ENCODE measurements at regions not wholly inside any gene's neighbourhood (a gene's known extent, or its start where the extent isn't known, plus 50 kb on each side); places are given as distances from the start of the nearest gene placed in this dataset.
"Not testable (repeated sequence)": the region's sequence is repeated elsewhere in the genome, so short reads cannot be mapped to it uniquely, and the experiment has no call there.

DNA sequence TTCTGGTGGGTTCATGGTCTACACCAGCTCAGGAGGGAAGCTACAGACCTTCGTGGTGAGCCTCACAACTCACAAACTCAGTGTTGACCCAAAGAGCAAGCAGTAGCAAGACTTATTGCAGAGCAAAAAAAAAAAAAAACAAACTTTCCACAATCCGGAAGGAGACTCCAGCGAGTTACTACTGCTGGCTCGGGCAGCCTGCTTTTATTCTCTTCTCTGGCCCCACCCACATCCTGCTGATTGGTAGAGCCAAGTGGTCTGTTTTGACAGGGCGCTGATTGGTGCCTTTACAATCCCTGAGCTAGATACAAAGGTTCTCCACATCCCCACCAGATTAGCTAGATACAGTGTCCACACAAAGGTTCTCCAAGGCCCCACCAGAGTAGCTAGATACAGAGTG lies 135.6 kb upstream of the TMEM170B start:
- TF ChIP-seq CTCF (IDR thresholded peaks at IDR 0.05; ENCODE audit: insufficient read depth, low read length, poor library complexity, severe bottlenecking); EZH2phosphoT487 (conservative IDR thresholded peaks at IDR 0.05; ENCODE audit: low read length): not testable (repeated sequence)

Data from SU-DHL-6 (cell line).